ENCODE measurements at regions not wholly inside any gene's neighbourhood (a gene's known extent, or its start where the extent isn't known, plus 50 kb on each side); places are given as distances from the start of the nearest gene placed in this dataset.

DNA sequence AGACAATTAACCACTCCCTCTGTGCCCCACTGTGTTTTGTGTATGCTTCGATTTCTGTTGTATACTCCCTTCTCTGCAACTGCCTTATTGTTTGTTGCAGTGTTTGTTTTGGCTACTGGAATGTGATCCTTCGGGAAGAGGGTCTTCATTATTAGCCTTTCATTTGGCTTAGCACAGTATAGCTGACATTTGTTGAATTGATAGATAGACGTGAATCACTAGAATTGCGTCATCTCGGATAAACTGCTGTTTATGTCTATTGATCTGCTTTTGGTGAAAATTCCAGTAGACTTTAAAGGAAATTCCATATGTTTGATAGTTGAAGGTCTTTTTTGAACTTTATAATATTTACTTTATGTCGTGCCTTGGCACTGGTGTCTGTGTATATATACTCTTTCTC is 189.9 kb upstream of the EYA4 start:
- TF ChIP-seq, protein P1, sequence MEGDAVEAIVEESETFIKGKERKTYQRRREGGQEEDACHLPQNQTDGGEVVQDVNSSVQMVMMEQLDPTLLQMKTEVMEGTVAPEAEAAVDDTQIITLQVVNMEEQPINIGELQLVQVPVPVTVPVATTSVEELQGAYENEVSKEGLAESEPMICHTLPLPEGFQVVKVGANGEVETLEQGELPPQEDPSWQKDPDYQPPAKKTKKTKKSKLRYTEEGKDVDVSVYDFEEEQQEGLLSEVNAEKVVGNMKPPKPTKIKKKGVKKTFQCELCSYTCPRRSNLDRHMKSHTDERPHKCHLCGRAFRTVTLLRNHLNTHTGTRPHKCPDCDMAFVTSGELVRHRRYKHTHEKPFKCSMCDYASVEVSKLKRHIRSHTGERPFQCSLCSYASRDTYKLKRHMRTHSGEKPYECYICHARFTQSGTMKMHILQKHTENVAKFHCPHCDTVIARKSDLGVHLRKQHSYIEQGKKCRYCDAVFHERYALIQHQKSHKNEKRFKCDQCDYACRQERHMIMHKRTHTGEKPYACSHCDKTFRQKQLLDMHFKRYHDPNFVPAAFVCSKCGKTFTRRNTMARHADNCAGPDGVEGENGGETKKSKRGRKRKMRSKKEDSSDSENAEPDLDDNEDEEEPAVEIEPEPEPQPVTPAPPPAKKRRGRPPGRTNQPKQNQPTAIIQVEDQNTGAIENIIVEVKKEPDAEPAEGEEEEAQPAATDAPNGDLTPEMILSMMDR (IDR thresholded peaks at IDR 0.05), result no peak
- no peak for TF ChIP-seq POLR2A (IDR thresholded peaks at IDR 0.05; ENCODE audit: low read depth)
- no peak for TF ChIP-seq POLR2AphosphoS5 (IDR thresholded peaks at IDR 0.05)

Measured in esophagus muscularis mucosa (tissue), 3 donors.